ENCODE measurements at regions not wholly inside any gene's neighbourhood (a gene's known extent, or its start where the extent isn't known, plus 50 kb on each side); places are given as distances from the start of the nearest gene placed in this dataset.

- Histone ChIP-seq H3K4me1 (ENCODE audit: control insufficient read depth in 2 of 3, insufficient read depth in 2 of 3, low read depth in 1 of 3, low read length in 3 of 3) (no peaks in the 10 kb centered on the region), H3K9ac (ENCODE audit: low read length in 3 of 3) (no peak overlapping the region), H3K9me3 (ENCODE audit: control insufficient read depth in 2 of 3, insufficient read depth in 1 of 3, low read length in 3 of 3) (no peaks in the 10 kb centered on the region), H3K4me3 (ENCODE audit: low read length in 3 of 3) (no peak overlapping the region), H3K27me3 (ENCODE audit: control insufficient read depth, insufficient read depth, low read length) (no peaks in the 10 kb centered on the region), H3K27ac (ENCODE audit: low read depth in 2 of 2, low read length in 2 of 2) (no peak overlapping the region), H3K36me3 (ENCODE audit: control insufficient read depth in 2 of 3, insufficient read depth in 3 of 3, low read length in 3 of 3) (no peaks in the 10 kb centered on the region)
- no peak for TF ChIP-seq CTCF (IDR thresholded peaks at IDR 0.05; ENCODE audit: borderline replicate concordance, extremely low read depth, insufficient read depth)
- intact Hi-C loops (cut with DNase I): no loop called here
- FAIRE-seq (no peak), DNase-seq (no peak)
Measured at GRCh38 chr6:159114569-159114968, 54.6 kb upstream of the FNDC1 start.

- Histone ChIP-seq H3K9ac (ENCODE audit: low read length in 3 of 3) (no peak overlapping the region), H3K9me3 (ENCODE audit: control insufficient read depth in 2 of 3, insufficient read depth in 1 of 3, low read length in 3 of 3) (no peaks in the 10 kb centered on the region), H3K36me3 (ENCODE audit: control insufficient read depth in 2 of 3, insufficient read depth in 3 of 3, low read length in 3 of 3) (no peaks in the 10 kb centered on the region), H3K27ac (ENCODE audit: low read depth in 2 of 2, low read length in 2 of 2) (no peak overlapping the region), H3K4me1 (ENCODE audit: control insufficient read depth in 2 of 3, insufficient read depth in 2 of 3, low read depth in 1 of 3, low read length in 3 of 3) (no peaks in the 10 kb centered on the region), H3K27me3 (ENCODE audit: control insufficient read depth, insufficient read depth, low read length) (no peaks in the 10 kb centered on the region), H3K4me3 (ENCODE audit: low read length in 3 of 3) (no peak overlapping the region)
- no peak for TF ChIP-seq CTCF (IDR thresholded peaks at IDR 0.05; ENCODE audit: borderline replicate concordance, extremely low read depth, insufficient read depth)
- intact Hi-C loops (cut with DNase I): no loop called here
- DNase-seq (no peak), FAIRE-seq (no peak)
Measured at GRCh38 chr6:159113223-159113622, 56.0 kb upstream of the FNDC1 start.

- FAIRE-seq (no peak), DNase-seq (no peak)
Measured at GRCh38 chr6:159112714-159113113, 56.5 kb upstream of the FNDC1 start.

More at GRCh38 chr6:159112714-159113113, 56.5 kb upstream of the FNDC1 start:
- Histone ChIP-seq H3K9ac (ENCODE audit: low read length in 3 of 3) (no peak overlapping the region), H3K4me3 (ENCODE audit: low read length in 3 of 3) (no peak overlapping the region), H3K27me3 (ENCODE audit: control insufficient read depth, insufficient read depth, low read length) (no peaks in the 10 kb centered on the region), H3K27ac (ENCODE audit: low read depth in 2 of 2, low read length in 2 of 2) (no peak overlapping the region), H3K4me1 (ENCODE audit: control insufficient read depth in 2 of 3, insufficient read depth in 2 of 3, low read depth in 1 of 3, low read length in 3 of 3) (no peaks in the 10 kb centered on the region), H3K9me3 (ENCODE audit: control insufficient read depth in 2 of 3, insufficient read depth in 1 of 3, low read length in 3 of 3) (no peaks in the 10 kb centered on the region), H3K36me3 (ENCODE audit: control insufficient read depth in 2 of 3, insufficient read depth in 3 of 3, low read length in 3 of 3) (no peaks in the 10 kb centered on the region)
- intact Hi-C loops (cut with DNase I): no loop called here
- TF ChIP-seq CTCF (IDR thresholded peaks at IDR 0.05; ENCODE audit: borderline replicate concordance, extremely low read depth, insufficient read depth): no peak

Measured in kidney (tissue), 13 donors.